ENCODE measurements at regions not wholly inside any gene's neighbourhood (a gene's known extent, or its start where the extent isn't known, plus 50 kb on each side); places are given as distances from the start of the nearest gene placed in this dataset.

GRCh38 chrX:39164212-39164611 lies 363.0 kb downstream of the MID1IP1 start:
- H3K27ac Mint-ChIP-seq, result no peak overlapping the region
- no peak overlapping the region for H3K4me3 Mint-ChIP-seq
- no peaks in the 10 kb centered on the region for H3K27me3 ChIP-seq (ENCODE audit: control insufficient read depth, insufficient read depth, low read length, poor library complexity, severe bottlenecking)
- TF ChIP-seq CTCF (conservative IDR thresholded peaks at IDR 0.05), result no peak
- H3K36me3 ChIP-seq (ENCODE audit: control insufficient read depth, insufficient read depth, low read length), result no peaks in the 10 kb centered on the region
- peaks cover 26% of the 10 kb centered on the region for H3K27me3 Mint-ChIP-seq (ENCODE audit: insufficient read depth)
- no peaks in the 10 kb centered on the region for H3K36me3 Mint-ChIP-seq (ENCODE audit: low read depth)
- H3K4me1 ChIP-seq (ENCODE audit: control insufficient read depth, insufficient read depth, low read length), result no peaks in the 10 kb centered on the region
- peaks cover 2% of the 10 kb centered on the region for H3K4me1 Mint-ChIP-seq
- H3K27ac ChIP-seq (ENCODE audit: low read depth, low read length), result no peak overlapping the region
- H3K4me3 ChIP-seq (ENCODE audit: low read length), result no peak overlapping the region
- DNase-seq, result no peak
- no peaks in the 10 kb centered on the region for H3K9me3 ChIP-seq (ENCODE audit: control insufficient read depth, low read length)
- no peak overlapping the region for H3K9ac ChIP-seq (ENCODE audit: extremely low read depth, low read length, poor library complexity, severe bottlenecking)
- peaks cover 66% of the 10 kb centered on the region for H3K9me3 Mint-ChIP-seq
- 96% methylated on average over 3 of the region's 3 CpGs; no CpG with 5 or more reads in 1 of the 2 experiments for WGBS, 2 experiments (ENCODE audit: insufficient coverage in 1 of 2, insufficient read length in 1 of 2)

GRCh38 chrX:39165185-39165584 lies 363.9 kb downstream of the MID1IP1 start:
- no peaks in the 10 kb centered on the region for H3K4me1 Mint-ChIP-seq
- H3K27ac Mint-ChIP-seq, result no peak overlapping the region
- H3K36me3 ChIP-seq (ENCODE audit: control insufficient read depth, insufficient read depth, low read length), result no peaks in the 10 kb centered on the region
- no peak for DNase-seq
- H3K9me3 Mint-ChIP-seq, result peaks cover 58% of the 10 kb centered on the region
- no peaks in the 10 kb centered on the region for H3K36me3 Mint-ChIP-seq (ENCODE audit: low read depth)
- peaks cover 26% of the 10 kb centered on the region for H3K27me3 Mint-ChIP-seq (ENCODE audit: insufficient read depth)
- no peaks in the 10 kb centered on the region for H3K4me1 ChIP-seq (ENCODE audit: control insufficient read depth, insufficient read depth, low read length)
- H3K9ac ChIP-seq (ENCODE audit: extremely low read depth, low read length, poor library complexity, severe bottlenecking), result no peak overlapping the region
- no peak overlapping the region for H3K27ac ChIP-seq (ENCODE audit: low read depth, low read length)
- no peak overlapping the region for H3K4me3 ChIP-seq (ENCODE audit: low read length)
- H3K27me3 ChIP-seq (ENCODE audit: control insufficient read depth, insufficient read depth, low read length, poor library complexity, severe bottlenecking), result no peaks in the 10 kb centered on the region
- H3K9me3 ChIP-seq (ENCODE audit: control insufficient read depth, low read length), result no peaks in the 10 kb centered on the region
- H3K4me3 Mint-ChIP-seq, result no peak overlapping the region
- WGBS, 2 experiments (ENCODE audit: insufficient coverage in 1 of 2, insufficient read length in 1 of 2), result 100% methylated on average over 1 of the region's 1 CpG; no CpG with 5 or more reads in 1 of the 2 experiments
- no peak for TF ChIP-seq CTCF (conservative IDR thresholded peaks at IDR 0.05)

GRCh38 chrX:39165773-39166172 lies 364.5 kb downstream of the MID1IP1 start:
- no peaks in the 10 kb centered on the region for H3K27me3 ChIP-seq (ENCODE audit: control insufficient read depth, insufficient read depth, low read length, poor library complexity, severe bottlenecking)
- H3K4me3 ChIP-seq (ENCODE audit: low read length), result no peak overlapping the region
- H3K9me3 ChIP-seq (ENCODE audit: control insufficient read depth, low read length), result no peaks in the 10 kb centered on the region
- Mint-ChIP-seq H3K36me3 (ENCODE audit: low read depth) (no peaks in the 10 kb centered on the region), H3K4me1 (no peaks in the 10 kb centered on the region), H3K27me3 (ENCODE audit: insufficient read depth) (peaks cover 26% of the 10 kb centered on the region), H3K9me3 (peaks cover 52% of the 10 kb centered on the region), H3K27ac (no peak overlapping the region), H3K4me3 (no peak overlapping the region)
- no peaks in the 10 kb centered on the region for H3K4me1 ChIP-seq (ENCODE audit: control insufficient read depth, insufficient read depth, low read length)
- DNase-seq, result no peak
- WGBS, 2 experiments (ENCODE audit: insufficient coverage in 1 of 2, insufficient read length in 1 of 2), result 96% methylated on average over 4 of the region's 4 CpGs; no CpG with 5 or more reads in 1 of the 2 experiments
- H3K36me3 ChIP-seq (ENCODE audit: control insufficient read depth, insufficient read depth, low read length), result no peaks in the 10 kb centered on the region
- no peak overlapping the region for H3K9ac ChIP-seq (ENCODE audit: extremely low read depth, low read length, poor library complexity, severe bottlenecking)
- H3K27ac ChIP-seq (ENCODE audit: low read depth, low read length), result no peak overlapping the region
- no peak for TF ChIP-seq CTCF (conservative IDR thresholded peaks at IDR 0.05)

All from endodermal cell (in vitro differentiated cells).